K562 (cell line): ENCODE measurements at regions not wholly inside any gene's neighbourhood (a gene's known extent, or its start where the extent isn't known, plus 50 kb on each side); places are given as distances from the start of the nearest gene placed in this dataset.

Experiments
- NFATC3 ChIP-seq: fragments of 450-650 bp; IDR thresholded peaks from 2 replicates; pipeline ENCODE4 v1.6.1; 2017; ENCODE audit warnings: mild to moderate bottlenecking
- PRPF4 ChIP-seq: fragments of 200-400 bp; formaldehyde crosslinking; IDR thresholded peaks from one replicate; pipeline ENCODE4 v1.6.1; 2017; ENCODE audit warnings: low read length, low read depth, mild to moderate bottlenecking; ENCODE audit not compliant: insufficient read depth, poor library complexity, severe bottlenecking
- PTBP1 ChIP-seq: fragments of 200-400 bp; formaldehyde crosslinking; IDR thresholded peaks from 2 replicates; pipeline ENCODE4 v1.6.1; 2017; ENCODE audit warnings: low read depth, low read length
- RAD21 ChIP-seq, 2 experiments: fragments of 250-450 bp in 1 of 2; fragments of 450-650 bp in 1 of 2; sonication (Bioruptor Pico) in 1 of 2; formaldehyde crosslinking in 1 of 2; IDR thresholded peaks in 1 of 2; conservative IDR thresholded peaks in 1 of 2; 2 replicates each; pipeline versions ENCODE4 v1.4.0 to v1.8.0; 2020 to 2022; ENCODE audit warnings: mild to moderate bottlenecking in 2 of 2, moderate library complexity in 1 of 2
- REST ChIP-seq, 2 experiments: fragments of 450-650 bp; formaldehyde crosslinking in 1 of 2; IDR thresholded peaks; 2 replicates each; pipeline versions ENCODE4 v1.4.0 to v1.6.1; 2014 to 2020; ENCODE audit warnings: mild to moderate bottlenecking in 2 of 2, borderline replicate concordance in 1 of 2, low read depth in 1 of 2
- ZFP1 ChIP-seq: fragments of 450-650 bp; formaldehyde crosslinking; IDR thresholded peaks from 2 replicates; pipeline ENCODE4 v1.4.0; 2020; ENCODE audit warnings: mild to moderate bottlenecking, mixed read lengths
- ZNF592 ChIP-seq: fragments of 450-650 bp; IDR thresholded peaks from 2 replicates; pipeline ENCODE4 v1.6.1; 2017; ENCODE audit warnings: antibody characterized with exemption, mild to moderate bottlenecking

DNA sequence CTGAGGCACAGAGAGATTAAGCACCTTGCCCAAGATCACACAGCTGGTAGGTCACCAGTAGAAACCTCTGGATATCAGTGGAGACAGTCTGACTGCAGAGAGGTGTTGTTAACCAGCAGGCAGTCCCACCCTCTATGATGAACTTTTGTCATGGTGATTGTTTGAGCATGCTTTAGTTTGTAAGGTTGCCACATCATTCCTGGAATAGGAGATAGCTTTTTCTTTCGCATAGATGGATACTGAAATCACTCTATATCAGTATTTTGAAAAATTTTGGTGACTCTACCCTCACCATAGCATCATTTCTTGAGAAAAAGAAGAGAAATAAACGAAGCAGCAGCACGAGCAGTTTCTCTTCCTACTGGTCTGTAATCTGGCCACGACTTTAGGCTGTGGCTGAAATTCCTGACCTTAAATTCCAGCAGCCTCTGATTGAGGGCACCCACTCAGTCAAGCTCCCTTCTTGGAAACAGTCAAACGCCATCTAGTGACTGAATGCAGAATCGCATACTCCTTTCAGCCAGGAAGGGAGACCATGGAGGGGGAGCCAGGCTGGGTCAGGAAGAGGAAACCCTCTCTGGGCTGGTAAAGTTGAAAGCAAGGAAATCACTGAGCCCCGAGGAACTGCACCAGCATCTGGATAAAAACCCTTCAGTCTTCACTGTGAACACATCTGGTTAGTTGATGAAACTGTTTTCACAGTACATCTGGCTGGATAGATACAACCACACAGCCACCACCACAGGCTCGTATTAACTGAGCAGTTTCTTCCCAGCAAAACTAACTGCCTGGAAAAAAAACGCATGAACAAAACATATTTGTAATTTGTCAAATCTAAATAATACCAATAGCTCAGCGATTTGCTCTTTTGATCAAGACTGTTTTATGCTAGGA, 108.5 kb upstream of the XYLT1 start (continued):
- TF ChIP-seq REST (IDR thresholded peaks at IDR 0.05; ENCODE audit: borderline replicate concordance) (0 out of 2 replicates have a peak, but pooled peaks have one; percentile 14), REST (CRISPR knock-in tag; IDR thresholded peaks at IDR 0.05; ENCODE audit: low read depth) (no peak), NFATC3 (no peak), PTBP1 (no peak), RAD21 (CRISPR knock-in tag; conservative IDR thresholded peaks at IDR 0.05 in 1 of 2, IDR thresholded peaks at IDR 0.05 in 1 of 2) (peak in 1 of 2 experiments; percentile 47; a peak in 2 of 4 replicates), PRPF4 (no peak), ZFP1 (CRISPR knock-in tag) (no peak), ZNF592 (no peak)
